Choroid plexus epithelial cell (primary cell): ENCODE measurements at regions not wholly inside any gene's neighbourhood (a gene's known extent, or its start where the extent isn't known, plus 50 kb on each side); places are given as distances from the start of the nearest gene placed in this dataset.

Source experiments
- DNase-seq: peaks from one replicate; pipeline ENCODE4 v3.0.0-alpha.2; 2010; ENCODE audit warnings: low read depth
- H3K4me3 ChIP-seq: 2 replicates; pipeline ENCODE4 v1.5.1; 2011; ENCODE audit warnings: low read depth, mild to moderate bottlenecking, control low read depth, low read length, moderate library complexity
- CTCF ChIP-seq: conservative IDR thresholded peaks from 2 replicates; pipeline ENCODE4 v1.5.1; 2011; ENCODE audit warnings: low read depth, mild to moderate bottlenecking, control low read depth, inconsistent platforms, low read length, moderate library complexity

- DNase-seq: peak; percentile 51
- no peak overlapping the region for H3K4me3 ChIP-seq
- peak; percentile 68 for TF ChIP-seq CTCF
Observed at GRCh38 chr1:102550729-102551384, 554.1 kb upstream of the OLFM3 start.

GRCh38 chr1:102546251-102546650 lies 549.5 kb upstream of the OLFM3 start:
- TF ChIP-seq CTCF: no peak
- no peak overlapping the region for H3K4me3 ChIP-seq
- DNase-seq: no peak

GRCh38 chr1:102535829-102536505 lies 539.2 kb upstream of the OLFM3 start:
- DNase-seq: no peak
- TF ChIP-seq CTCF: no peak
- no peak overlapping the region for H3K4me3 ChIP-seq

GRCh38 chr1:102531036-102531435 lies 534.3 kb upstream of the OLFM3 start:
- DNase-seq: no peak
- TF ChIP-seq CTCF: no peak
- no peak overlapping the region for H3K4me3 ChIP-seq

GRCh38 chr1:102529446-102529845 lies 532.7 kb upstream of the OLFM3 start:
- no peak for TF ChIP-seq CTCF
- DNase-seq: no peak
- H3K4me3 ChIP-seq: no peak overlapping the region

- no peak for DNase-seq
Observed at GRCh38 chr1:102500758-102501157, 504.0 kb upstream of the OLFM3 start.

More at GRCh38 chr1:102500758-102501157, 504.0 kb upstream of the OLFM3 start:
- no peak overlapping the region for H3K4me3 ChIP-seq
- no peak for TF ChIP-seq CTCF
